HG02798 (cell line): ENCODE measurements at regions not wholly inside any gene's neighbourhood (a gene's known extent, or its start where the extent isn't known, plus 50 kb on each side); places are given as distances from the start of the nearest gene placed in this dataset.
"Not testable (repeated sequence)": the region's sequence is repeated elsewhere in the genome, so short reads cannot be mapped to it uniquely, and the experiment has no call there.

Experiments
- ATAC-seq: cut with Tn5 transposase; IDR thresholded peaks from one replicate; pipeline ENCODE4 v1.9.1; 2021; ENCODE audit warnings: mild to moderate bottlenecking; ENCODE audit not compliant: unreplicated experiment, poor library complexity

DNA sequence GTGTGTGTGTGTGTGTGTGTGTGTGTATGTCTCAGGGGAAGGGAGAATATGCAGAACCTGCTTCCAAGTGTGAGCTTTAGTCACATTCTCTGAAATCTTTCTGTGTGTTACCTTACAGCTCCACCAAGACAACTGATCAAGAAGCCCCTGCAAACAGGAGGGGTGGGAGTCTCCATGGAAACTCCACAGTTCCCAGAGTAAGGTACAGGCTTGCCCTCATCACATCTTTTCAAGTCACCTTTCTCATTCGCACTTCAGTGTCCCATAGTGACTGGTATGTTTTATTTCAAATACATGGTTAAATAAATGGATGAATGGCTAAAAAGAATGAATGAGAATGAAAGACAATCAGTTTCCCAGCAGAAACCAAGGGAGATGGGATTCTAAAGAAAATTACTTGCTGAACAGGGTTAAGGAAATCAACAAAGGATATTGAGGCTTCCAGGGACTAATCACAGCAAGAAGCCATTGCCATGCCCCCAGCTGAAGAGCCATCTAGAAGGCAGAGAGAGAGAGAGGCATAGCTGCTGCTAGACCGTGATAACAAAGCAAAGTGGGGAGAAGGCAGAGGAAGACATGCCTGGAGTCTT, 987.2 kb upstream of the CELF4 start:
- no peak for ATAC-seq

DNA sequence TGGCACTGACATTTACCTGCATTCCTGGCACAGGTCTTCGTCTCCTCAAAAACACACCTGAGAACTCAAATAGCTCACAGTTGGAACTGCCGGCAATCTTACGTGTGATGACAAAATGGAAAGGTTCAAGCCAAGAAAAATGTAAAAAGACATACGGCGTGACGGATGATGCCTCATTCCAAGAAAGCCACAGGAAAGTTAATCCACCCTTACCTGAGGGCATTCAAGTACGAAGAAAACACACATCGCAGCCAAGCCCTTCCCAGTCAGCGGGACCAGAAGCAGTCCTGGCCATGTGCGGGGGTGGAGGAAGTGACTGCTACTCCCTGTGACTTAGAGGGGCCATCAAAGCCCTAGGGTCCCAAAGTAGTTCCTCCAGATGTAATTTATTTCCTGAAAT, 986.3 kb upstream of the CELF4 start:
- no peak for ATAC-seq

DNA sequence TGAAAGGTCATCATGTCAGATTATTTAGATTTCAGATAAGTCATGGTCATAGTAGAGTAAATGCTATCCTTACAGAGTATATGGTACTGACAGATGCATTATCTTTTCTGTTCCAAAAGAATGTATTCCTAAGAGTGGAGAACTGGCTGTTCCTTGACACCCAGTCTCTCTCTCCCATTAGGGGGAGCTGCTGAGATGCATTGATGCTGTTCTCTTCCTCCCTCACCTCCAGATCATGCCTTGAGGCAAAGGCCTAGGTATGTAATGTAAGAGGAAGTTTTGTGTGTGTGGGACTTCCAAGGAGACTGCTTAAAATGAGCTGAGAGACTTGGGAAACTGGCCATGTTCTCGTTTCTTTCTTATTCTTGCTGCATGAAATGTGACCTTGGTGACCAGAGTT, 979.5 kb upstream of the CELF4 start:
- ATAC-seq = no peak

DNA sequence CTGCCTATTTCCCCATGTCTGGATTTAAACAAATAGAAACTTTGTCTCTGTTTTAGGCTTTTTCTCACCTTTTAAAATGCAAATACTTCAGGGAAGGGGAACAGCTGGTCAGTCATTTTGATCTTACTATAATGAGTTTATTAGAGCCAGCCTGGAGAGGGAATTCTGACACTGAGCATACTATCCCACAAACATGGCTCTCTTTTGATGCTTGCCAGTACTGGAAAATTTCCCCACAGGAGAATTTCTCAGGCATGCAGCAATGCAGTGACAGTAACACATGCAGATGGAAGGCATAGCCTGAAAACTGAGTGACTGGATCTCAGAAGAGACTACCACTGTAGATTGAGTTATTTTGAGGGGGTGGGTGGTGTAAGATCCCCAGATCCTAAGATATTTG, 974.3 kb upstream of the CELF4 start:
- no peak for ATAC-seq

DNA sequence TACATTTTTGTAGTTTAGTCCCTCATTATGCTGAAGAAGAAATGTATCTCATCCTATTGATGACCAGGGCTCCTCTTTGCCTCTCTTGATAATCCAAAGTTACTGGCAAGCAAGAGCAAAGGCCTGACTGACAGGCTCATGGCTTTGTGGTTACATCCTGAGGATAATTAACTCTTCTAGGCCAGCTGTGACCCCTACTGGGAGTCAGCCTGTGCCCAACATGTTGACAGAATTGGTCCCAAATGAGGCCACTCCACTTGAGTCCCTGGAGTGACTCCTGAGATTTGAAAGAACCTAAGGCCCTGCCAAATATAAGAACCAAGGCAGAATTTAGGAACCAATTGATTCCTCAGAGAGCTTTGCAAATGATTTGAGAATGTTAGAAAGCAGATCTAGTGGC, 973.8 kb upstream of the CELF4 start:
- no peak for ATAC-seq

DNA sequence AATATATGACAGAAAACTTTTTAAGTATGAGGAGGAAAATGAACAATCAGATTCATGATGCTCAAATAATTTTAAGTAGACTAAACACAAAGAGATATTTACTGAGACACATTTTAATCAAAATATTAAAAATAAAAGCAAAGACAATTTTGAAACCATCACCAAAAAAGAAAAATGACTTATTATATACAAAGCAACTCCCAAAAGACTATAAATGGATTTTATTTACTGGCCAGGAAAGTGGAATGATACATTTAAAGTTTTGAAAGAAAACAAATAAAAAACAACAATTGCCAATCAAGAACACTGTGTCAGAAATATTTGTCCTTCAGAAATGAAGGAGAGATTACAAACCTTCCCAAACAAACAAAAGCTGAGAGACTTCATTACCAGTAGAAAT, 968.5 kb upstream of the CELF4 start:
- no peak for ATAC-seq

DNA sequence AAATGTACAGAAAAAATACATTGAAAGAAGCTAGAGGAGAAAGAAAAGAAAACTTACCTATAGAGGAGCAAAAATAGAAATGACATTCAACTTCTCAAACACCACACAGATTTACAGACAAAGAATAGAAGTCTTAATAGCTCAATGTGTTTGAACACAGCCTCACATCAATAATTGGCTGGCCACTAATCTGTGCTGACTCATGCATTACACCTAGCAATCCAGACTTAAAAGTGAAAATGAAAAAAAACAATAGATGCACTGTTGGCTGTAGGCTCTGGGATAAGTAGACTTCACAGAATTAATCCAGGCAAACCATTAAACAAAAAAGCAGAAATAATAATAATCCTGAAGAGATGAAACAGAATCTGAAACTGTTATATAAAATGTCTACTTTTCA, 961.3 kb upstream of the CELF4 start:
- no peak for ATAC-seq

DNA sequence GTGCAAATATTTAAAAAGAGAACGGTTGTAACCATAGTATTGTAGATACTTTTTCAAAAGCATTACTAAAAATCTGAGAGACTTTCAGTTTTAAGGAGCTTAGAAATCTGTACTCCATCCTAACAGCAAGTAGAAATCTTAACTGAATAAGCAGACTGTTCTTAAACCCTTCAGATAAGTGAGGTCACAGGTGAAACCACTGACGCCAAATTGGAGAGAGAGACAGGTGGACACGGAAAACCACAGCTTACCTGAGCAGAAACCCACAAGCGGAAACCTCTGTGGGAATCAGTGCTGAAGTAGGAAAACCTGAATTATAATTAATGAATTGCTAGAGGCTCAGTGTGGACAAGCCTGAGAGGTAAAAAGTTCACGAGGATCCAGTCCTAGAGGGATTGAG, 959.4 kb upstream of the CELF4 start:
- ATAC-seq = no peak

DNA sequence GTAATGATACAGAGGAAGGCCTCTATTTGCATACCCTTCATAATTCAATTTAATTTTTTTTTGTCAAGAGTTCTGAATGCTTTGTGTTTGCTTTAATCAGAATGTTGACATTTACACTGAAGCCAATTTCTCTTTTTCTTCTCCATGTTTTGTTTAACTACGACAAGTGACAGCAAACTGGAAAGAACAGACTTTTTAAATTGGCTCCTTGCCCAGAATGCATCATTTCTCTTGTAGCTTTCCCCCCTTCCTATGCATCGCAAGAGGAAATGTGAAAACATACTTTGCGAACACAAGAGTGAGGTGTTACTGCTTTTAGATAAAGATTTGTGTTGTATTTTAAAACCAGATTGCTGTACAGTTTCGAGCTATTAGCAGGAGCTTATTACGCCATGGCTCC, 955.2 kb upstream of the CELF4 start:
- ATAC-seq = no peak

DNA sequence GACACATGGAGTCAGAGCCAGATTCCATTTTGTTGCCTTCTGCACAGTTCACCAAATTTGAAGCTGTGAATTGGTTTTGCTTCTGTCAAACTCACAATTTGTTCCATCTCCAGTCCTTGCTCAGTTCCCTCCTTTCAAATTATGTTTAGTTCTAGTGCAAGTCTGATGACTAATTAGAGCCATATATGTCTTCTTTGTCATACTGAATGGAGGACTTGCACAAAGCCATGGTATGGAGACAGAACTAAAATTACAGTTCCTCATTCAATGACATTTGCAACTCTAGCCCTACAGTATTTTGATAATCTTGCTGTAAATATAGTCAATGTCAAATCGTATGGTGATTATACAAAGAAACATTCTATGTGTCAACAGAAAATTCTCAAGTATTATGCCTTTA, 936.9 kb upstream of the CELF4 start:
- ATAC-seq = no peak

DNA sequence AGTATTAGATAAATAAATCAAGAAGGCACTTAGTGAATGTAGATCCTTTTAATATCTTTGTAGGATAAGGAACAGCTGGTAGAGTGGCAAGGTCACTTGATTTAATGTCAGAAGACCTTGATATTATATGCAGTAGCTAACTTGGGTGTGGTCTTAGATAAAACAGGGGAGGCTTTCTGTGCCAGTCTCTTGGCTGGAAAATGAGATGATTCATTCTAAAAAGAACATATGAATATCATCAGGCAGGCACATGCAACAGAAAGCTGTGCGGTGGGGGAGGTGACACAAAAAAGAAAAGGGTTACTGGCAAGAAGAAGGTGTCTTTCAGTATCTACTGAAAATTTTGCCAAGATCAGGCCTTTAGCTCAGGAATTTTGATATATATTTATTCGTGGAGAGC, 931.7 kb upstream of the CELF4 start:
- ATAC-seq = no peak

DNA sequence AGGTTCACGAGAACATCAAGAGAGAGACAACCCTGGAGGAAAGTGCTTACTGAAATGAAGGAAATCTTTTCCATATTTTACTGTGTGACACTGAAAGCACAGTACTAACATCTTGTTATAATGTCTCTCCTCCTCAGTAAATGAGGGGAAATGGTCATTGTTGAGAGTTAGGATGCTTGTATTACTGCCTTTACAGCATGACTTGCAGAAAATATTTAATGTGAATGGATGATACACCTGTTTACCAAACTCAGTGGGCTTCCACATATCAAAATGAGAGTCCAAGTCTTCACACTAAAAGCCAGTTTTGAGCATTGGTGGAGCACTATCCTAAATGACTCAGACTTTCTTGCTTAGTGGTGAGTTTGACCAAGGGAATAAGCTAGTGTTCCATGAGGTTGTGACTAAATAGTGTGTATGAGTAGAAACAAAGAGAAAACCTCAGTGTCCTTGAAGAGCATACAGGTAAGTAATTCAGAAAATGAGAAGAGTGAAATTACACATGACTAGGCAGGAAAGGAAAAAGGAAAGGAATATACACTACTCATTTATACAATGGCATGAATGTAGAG, 930.7 kb upstream of the CELF4 start:
- no peak for ATAC-seq

DNA sequence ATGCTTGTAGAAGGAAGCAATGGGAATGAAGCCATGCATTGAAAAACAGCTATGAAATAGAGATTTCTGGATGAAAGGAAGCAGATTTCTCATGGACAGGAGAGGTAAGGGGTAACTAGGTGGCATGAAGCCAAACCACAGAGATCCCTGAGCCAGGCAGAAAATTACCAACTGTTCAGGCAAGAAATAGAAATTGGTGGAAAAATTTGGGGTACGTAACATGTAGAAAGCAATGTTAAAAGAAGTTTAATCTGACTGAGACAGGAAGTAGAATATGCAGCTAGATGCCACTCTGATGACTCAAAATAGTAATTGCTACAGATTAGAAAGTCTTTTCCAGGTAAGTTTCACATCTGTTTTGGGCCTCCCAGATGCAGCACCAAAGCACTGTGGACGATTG, 928.5 kb upstream of the CELF4 start:
- no peak for ATAC-seq

DNA sequence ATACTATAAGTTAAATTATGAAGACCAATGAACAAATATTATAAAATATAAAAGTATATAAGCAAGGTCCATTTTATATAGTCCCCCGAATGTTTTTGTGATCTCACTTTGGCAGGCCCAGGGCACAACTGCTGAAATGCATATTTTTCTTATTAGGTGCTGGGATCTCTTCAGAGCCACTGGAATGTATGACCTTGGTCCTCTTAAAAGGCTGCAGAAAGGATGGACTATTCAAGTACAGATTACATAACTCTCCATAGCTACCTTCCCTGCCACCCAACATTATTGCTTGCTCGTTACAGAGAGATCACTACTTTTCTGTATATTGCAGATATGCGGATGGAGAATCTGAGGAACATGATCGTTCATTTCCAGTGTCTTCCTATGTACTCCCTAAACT, 925.6 kb upstream of the CELF4 start:
- ATAC-seq = no peak

DNA sequence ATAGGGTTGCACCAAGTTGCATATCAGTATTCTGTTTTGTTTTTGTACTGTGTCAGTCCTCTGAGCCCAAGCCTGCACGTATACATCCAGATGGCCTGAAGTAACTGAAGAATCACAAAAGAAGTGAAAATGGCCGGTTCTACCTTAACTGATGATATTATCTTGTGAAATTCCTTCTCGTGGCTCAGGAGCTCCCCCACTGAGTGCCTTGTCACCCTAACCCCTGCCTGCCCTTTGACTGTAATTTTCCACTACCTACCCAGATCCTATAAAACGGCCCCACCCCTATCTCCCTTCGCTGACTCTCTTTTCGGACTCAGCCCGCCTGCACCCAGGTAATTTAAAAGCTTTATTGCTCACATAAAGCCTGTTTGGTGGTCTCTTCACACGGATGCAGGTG, 924.1 kb upstream of the CELF4 start:
- not testable (repeated sequence) for ATAC-seq

DNA sequence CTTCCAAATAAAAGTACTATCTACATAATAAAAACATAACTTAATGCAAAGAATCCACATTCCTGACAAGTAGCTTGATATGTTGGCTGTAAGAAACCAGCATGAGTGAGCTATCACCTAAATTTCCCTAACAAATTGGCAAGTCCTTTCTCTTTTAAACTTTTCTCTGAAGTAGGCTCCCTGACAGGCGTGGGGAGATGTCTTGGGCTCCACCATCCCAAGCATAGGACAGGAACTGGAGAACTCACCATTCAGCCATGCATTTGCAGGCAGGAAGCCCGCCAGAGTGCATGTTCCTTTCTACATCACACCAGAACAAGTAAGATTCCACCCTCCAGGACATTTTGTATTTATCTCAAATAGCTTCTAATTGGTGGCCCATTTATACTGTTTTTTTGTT, 921.9 kb upstream of the CELF4 start:
- ATAC-seq = no peak

DNA sequence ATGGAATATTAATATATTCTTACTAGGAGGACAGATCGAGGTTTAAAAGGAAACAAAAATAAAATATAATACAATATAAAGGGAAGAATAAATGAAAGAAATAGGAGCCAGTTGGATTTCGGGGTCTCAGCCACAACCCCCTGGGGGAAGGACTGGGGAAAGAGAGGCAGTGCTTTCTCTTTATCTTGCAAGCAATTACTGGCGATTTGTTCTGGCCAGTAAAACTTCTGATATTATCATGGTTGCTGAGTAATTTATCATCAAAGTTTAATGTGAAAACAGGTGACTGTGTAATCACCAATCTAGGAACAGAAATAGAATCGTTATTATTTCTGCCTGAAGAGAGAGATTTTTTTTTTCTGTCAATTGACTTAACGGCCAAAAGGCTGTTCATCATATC, 917.7 kb upstream of the CELF4 start:
- ATAC-seq = no peak

DNA sequence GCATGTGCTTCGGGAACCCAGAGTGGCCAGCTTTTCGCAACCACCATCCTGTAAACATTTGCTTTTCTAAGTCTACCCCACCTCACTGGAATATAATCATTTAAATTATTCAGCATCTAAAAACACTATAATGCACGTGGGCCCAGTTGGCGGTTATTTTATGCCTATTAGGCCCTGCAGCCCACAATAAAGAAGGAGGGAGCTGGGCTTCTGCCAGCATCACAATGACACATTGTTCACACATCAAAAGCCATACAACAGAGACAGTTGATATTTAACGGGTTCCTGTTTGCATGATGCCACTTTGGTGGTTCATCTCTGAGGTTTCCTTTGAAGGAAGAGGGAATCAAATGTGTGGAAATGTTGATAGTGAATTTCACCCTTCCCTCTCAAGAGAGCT, 916.0 kb upstream of the CELF4 start:
- ATAC-seq = no peak

DNA sequence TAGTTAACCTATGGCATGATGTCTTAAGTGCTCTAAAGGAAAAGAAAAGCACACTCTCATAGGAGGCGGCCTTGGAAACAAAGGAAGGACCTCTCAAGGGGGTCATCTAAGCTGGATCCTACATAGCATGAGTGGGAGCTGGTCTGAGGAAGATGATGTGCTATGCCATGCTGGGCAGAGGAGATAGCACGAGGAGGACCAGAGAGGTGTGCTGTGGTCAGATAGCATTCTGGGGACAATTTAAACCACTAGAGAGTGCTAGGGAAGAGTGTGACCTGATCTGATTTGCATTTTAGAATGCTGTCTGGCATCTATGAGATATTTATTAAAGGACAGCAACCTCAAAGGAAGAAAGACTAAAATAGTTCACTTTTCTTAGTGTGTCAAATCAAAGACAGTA, 910.1 kb upstream of the CELF4 start:
- ATAC-seq = no peak

DNA sequence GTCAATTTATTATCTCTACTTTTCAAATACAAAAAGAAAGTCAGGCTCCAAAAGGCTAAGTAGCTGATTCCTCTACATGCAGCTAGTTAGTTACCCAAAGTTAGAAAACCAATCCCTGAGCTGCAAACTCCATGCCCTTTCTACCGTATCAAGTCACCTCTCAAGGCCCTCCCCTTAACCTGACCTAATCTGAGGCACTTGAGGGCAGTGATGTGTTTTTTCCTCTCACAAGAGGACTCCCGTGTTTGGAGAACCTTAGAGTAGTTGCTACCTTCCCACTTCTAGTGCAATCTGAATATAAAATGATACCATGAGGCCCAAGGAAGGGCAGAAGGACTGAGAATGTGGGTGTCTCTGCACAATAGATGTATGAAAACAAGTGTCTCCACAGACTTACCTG, 907.9 kb upstream of the CELF4 start:
- ATAC-seq = no peak

DNA sequence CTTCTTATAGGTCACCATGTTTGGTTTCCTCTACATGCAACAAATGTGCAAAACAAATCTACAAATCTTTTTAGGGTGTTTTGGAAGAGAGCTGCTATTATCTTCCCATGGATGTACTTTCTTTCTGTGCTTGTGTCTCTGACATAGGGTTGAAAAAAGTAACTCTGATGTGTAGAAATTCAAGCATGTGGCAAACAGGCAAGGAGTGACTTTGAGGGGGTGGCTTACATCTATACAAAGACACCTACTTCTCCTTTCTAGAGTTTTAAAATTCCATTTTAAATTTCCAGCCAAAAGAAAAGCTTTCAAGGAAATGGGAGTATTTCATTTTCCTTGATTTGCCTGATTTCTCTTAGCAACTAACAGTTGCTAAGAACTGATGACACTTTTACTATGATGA, 904.8 kb upstream of the CELF4 start:
- ATAC-seq = no peak

DNA sequence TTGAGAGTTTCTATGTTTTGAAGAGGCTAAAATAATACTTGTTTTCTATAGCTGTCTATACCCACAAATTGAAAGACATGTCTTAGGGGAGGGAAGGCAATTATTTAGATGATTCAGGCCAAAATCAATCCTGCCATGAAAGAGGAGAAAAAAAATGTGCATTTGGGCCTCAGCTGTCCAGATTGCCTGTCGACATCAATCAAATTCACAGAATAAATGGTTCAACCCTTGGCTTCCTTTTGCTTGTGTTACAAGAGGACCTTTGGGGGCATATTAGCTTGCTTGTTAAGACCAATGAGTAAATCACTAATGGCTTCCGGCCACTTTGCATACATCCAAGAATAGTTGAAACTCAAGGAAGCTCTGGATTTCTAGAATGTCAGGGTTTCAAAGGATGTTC, 900.8 kb upstream of the CELF4 start:
- no peak for ATAC-seq

DNA sequence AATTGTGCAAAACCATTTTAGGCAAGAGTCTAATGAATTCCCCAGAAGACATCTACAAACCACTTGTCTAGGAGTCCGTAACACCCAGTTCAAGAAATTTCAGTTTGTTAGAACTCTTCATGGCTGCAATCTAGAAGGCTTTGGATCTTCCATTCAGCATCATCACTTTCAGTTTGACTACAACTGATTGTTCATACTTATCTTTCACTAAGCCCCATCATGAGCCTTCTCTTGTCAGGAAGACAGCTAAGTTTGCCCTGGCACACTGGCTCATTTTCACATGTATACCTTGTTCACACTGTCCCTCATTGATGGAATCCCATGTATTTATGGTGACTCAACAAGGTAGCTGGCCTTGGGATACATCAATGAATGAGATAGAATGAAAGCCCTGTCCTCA, 898.4 kb upstream of the CELF4 start:
- ATAC-seq = no peak
